ENCODE measurements at regions not wholly inside any gene's neighbourhood (a gene's known extent, or its start where the extent isn't known, plus 50 kb on each side); places are given as distances from the start of the nearest gene placed in this dataset.

- TF ChIP-seq CTCF (conservative IDR thresholded peaks at IDR 0.05 in 1 of 2, IDR thresholded peaks at IDR 0.05 in 1 of 2; ENCODE audit: low read depth in 1 of 2, low read length in 2 of 2) (no peak), EZH2 (IDR thresholded peaks at IDR 0.05; ENCODE audit: low read length, missing control alignments) (no peak)
Observed at GRCh38 chr21:14768042-14768441, 221.9 kb upstream of the SAMSN1 start.

Measured in fibroblast of lung (primary cell).